Suprapubic skin (tissue), 4 donors: ENCODE measurements at regions not wholly inside any gene's neighbourhood (a gene's known extent, or its start where the extent isn't known, plus 50 kb on each side); places are given as distances from the start of the nearest gene placed in this dataset.

Experiments used
- POLR2A ChIP-seq, 2 donors: fragments of 450-650 bp; IDR thresholded peaks; one replicate each; pipeline ENCODE4 v1.6.1; 2017; ENCODE audit warnings: antibody characterized with exemption in 2 of 2, mild to moderate bottlenecking in 2 of 2, moderate library complexity in 2 of 2
- POLR2AphosphoS5 ChIP-seq, 3 donors: sonication (generic); formaldehyde crosslinking; IDR thresholded peaks; one replicate each; pipeline ENCODE4 v1.6.1; 2017; ENCODE audit warnings: antibody characterized with exemption in 3 of 3
- TF ChIP-seq, protein P1 (sequence below), 2 donors: fragments of 200-600 bp in 1 of 2; fragments of 450-650 bp in 1 of 2; sonication (generic) in 1 of 2; IDR thresholded peaks; one replicate each; pipeline ENCODE4 v1.5.1; 2016 to 2019; ENCODE audit warnings: antibody characterized with exemption in 2 of 2, mild to moderate bottlenecking in 1 of 2, moderate library complexity in 1 of 2

DNA sequence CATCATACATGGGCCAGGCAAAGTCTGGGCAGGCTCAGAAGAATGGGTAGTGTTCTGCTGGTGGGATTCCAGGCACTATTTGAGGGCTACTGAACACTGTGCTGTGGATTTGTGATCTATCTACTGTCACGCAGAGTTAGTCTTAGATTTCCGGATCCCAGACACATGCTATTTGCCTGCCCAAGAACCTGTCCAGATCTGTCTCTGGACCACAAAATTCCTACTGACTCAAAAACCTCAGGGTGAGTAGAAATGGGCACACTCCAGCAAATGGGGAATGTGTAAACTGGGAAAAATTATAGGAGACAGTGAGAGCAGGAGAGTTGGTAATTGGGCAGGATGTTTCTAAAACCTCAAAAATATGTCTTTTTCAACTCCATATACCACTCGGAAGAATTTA lies 129.9 kb downstream of the GALC start:
- no peak for TF ChIP-seq POLR2AphosphoS5 (IDR thresholded peaks at IDR 0.05)
- no peak for TF ChIP-seq POLR2A (IDR thresholded peaks at IDR 0.05)
- TF ChIP-seq, protein P1, sequence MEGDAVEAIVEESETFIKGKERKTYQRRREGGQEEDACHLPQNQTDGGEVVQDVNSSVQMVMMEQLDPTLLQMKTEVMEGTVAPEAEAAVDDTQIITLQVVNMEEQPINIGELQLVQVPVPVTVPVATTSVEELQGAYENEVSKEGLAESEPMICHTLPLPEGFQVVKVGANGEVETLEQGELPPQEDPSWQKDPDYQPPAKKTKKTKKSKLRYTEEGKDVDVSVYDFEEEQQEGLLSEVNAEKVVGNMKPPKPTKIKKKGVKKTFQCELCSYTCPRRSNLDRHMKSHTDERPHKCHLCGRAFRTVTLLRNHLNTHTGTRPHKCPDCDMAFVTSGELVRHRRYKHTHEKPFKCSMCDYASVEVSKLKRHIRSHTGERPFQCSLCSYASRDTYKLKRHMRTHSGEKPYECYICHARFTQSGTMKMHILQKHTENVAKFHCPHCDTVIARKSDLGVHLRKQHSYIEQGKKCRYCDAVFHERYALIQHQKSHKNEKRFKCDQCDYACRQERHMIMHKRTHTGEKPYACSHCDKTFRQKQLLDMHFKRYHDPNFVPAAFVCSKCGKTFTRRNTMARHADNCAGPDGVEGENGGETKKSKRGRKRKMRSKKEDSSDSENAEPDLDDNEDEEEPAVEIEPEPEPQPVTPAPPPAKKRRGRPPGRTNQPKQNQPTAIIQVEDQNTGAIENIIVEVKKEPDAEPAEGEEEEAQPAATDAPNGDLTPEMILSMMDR (IDR thresholded peaks at IDR 0.05), result no peak
